ENCODE measurements at regions not wholly inside any gene's neighbourhood (a gene's known extent, or its start where the extent isn't known, plus 50 kb on each side); places are given as distances from the start of the nearest gene placed in this dataset.

DNA sequence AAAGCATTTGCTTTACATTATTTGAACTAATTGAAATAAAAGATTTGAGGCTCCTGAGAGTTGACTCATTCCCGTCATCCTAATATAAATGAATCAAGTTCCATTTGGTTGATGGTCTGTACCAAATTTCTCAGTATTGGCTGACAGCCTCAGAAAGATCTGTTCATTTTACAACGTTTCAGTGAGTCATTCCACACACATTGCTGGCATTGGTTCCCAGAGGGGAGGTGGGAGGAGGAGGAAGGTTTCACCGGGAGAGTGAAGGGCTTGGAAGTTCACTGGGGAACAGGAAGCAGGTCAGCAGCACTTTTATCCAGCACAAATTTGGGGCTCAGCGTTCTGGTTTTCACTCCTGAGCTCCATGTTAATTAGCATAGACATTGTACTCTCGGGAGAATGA, 176.7 kb upstream of the CADPS start:
- TF ChIP-seq HNF4G (IDR thresholded peaks at IDR 0.05) (no peak), TAF1 (conservative IDR thresholded peaks at IDR 0.05) (no peak)
- H3K4me3 ChIP-seq (ENCODE audit: low read depth in 1 of 3, low read length in 3 of 3), result no peak overlapping the region
- WGBS, result 42% methylated on average over 5 of the region's 5 CpGs
- H3K9me3 ChIP-seq (ENCODE audit: control insufficient read depth in 4 of 4, low read length in 3 of 4), result no peaks in the 10 kb centered on the region
- no peak for DNase-seq (ENCODE audit: low spot score)
- no peaks in the 10 kb centered on the region for H3K36me3 ChIP-seq (ENCODE audit: control insufficient read depth in 4 of 4, insufficient read depth in 3 of 4, low read depth in 1 of 4, low read length in 3 of 4)
- H3K9ac ChIP-seq (ENCODE audit: low read depth in 1 of 2, low read length in 2 of 2), result no peak overlapping the region
- H3K27ac ChIP-seq (ENCODE audit: low read depth in 1 of 2, low read length in 2 of 2), result no peak overlapping the region
- H3K4me1 ChIP-seq (ENCODE audit: control insufficient read depth in 4 of 4, insufficient read depth in 4 of 4, low read length in 3 of 4), result no peaks in the 10 kb centered on the region
- no peaks in the 10 kb centered on the region for H3K27me3 ChIP-seq (ENCODE audit: control insufficient read depth in 4 of 4, insufficient read depth in 4 of 4, low read length in 3 of 4)

DNA sequence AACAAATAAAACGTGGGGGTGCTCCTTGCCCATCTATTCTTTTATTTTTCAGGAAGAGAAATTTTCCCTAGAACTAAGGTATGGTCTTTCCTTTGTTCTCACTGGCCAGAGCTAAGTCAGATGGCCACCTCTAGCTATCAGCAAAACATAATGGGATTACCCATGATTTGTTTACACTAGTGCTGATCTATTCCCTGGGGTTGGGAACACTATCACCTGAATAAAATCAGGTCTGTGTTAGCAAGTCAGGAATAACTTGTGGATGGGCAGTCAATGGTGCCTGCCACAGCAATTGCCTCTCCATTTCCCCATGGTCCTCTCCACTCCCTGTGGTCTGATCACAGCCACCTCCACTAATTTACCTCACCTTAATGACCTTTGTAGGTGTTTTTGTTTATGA, 181.7 kb upstream of the CADPS start:
- no peak for DNase-seq (ENCODE audit: low spot score)
- Histone ChIP-seq H3K27ac (ENCODE audit: low read depth in 1 of 2, low read length in 2 of 2) (no peak overlapping the region), H3K4me3 (ENCODE audit: low read depth in 1 of 3, low read length in 3 of 3) (no peak overlapping the region), H3K36me3 (ENCODE audit: control insufficient read depth in 4 of 4, insufficient read depth in 3 of 4, low read depth in 1 of 4, low read length in 3 of 4) (no peaks in the 10 kb centered on the region), H3K9ac (ENCODE audit: low read depth in 1 of 2, low read length in 2 of 2) (no peak overlapping the region), H3K4me1 (ENCODE audit: control insufficient read depth in 4 of 4, insufficient read depth in 4 of 4, low read length in 3 of 4) (no peaks in the 10 kb centered on the region), H3K9me3 (ENCODE audit: control insufficient read depth in 4 of 4, low read length in 3 of 4) (no peaks in the 10 kb centered on the region), H3K27me3 (ENCODE audit: control insufficient read depth in 4 of 4, insufficient read depth in 4 of 4, low read length in 3 of 4) (peaks cover 0 to 6% (median 0%) of the 10 kb centered on the region in 4 donors)
- TF ChIP-seq SP1 (IDR thresholded peaks at IDR 0.05), result no peak
- no peak for TF ChIP-seq TAF1 (conservative IDR thresholded peaks at IDR 0.05)
- TF ChIP-seq NR2F2 (IDR thresholded peaks at IDR 0.05), result no peak
- TF ChIP-seq HNF4G (IDR thresholded peaks at IDR 0.05), result no peak
- TF ChIP-seq FOXA2 (IDR thresholded peaks at IDR 0.05), result no peak
- TF ChIP-seq YY1 (IDR thresholded peaks at IDR 0.05), result no peak
- TF ChIP-seq RXRA (IDR thresholded peaks at IDR 0.05), result no peak
- no peak for TF ChIP-seq JUND (IDR thresholded peaks at IDR 0.05)
- TF ChIP-seq, protein P1, sequence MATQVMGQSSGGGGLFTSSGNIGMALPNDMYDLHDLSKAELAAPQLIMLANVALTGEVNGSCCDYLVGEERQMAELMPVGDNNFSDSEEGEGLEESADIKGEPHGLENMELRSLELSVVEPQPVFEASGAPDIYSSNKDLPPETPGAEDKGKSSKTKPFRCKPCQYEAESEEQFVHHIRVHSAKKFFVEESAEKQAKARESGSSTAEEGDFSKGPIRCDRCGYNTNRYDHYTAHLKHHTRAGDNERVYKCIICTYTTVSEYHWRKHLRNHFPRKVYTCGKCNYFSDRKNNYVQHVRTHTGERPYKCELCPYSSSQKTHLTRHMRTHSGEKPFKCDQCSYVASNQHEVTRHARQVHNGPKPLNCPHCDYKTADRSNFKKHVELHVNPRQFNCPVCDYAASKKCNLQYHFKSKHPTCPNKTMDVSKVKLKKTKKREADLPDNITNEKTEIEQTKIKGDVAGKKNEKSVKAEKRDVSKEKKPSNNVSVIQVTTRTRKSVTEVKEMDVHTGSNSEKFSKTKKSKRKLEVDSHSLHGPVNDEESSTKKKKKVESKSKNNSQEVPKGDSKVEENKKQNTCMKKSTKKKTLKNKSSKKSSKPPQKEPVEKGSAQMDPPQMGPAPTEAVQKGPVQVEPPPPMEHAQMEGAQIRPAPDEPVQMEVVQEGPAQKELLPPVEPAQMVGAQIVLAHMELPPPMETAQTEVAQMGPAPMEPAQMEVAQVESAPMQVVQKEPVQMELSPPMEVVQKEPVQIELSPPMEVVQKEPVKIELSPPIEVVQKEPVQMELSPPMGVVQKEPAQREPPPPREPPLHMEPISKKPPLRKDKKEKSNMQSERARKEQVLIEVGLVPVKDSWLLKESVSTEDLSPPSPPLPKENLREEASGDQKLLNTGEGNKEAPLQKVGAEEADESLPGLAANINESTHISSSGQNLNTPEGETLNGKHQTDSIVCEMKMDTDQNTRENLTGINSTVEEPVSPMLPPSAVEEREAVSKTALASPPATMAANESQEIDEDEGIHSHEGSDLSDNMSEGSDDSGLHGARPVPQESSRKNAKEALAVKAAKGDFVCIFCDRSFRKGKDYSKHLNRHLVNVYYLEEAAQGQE (IDR thresholded peaks at IDR 0.05), result no peak
- no peak for TF ChIP-seq EGR1 (IDR thresholded peaks at IDR 0.05; ENCODE audit: low read depth in 2 of 2)
- no peak for TF ChIP-seq HNF4A (conservative IDR thresholded peaks at IDR 0.05)
- TF ChIP-seq FOXA1 (IDR thresholded peaks at IDR 0.05), result no peak
- 46% methylated on average over 1 of the region's 1 CpG for WGBS

DNA sequence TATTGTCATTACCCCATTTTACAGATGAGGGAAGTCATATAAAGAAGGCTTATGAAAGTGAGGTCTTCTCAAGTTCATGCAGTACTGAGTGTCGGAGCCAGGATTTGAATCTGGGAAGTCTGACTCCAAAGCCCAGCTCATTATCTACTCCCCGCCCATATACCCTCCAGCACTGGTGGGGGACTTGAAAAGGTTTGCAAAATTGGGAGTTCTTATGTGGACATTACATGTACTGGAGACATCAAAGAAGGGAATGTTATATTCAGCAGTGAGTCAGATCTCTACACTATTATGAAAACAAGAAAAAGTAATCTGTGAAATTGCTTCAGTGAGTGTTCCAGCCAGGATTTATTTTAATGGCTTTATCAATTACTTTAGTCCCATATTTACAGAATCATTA, 185.2 kb upstream of the CADPS start:
- no peak for DNase-seq (ENCODE audit: low spot score)
- Histone ChIP-seq H3K27me3 (ENCODE audit: control insufficient read depth in 4 of 4, insufficient read depth in 4 of 4, low read length in 3 of 4) (peaks cover 0 to 6% (median 0%) of the 10 kb centered on the region in 4 donors), H3K4me1 (ENCODE audit: control insufficient read depth in 4 of 4, insufficient read depth in 4 of 4, low read length in 3 of 4) (no peaks in the 10 kb centered on the region), H3K27ac (ENCODE audit: low read depth in 1 of 2, low read length in 2 of 2) (no peak overlapping the region), H3K9me3 (ENCODE audit: control insufficient read depth in 4 of 4, low read length in 3 of 4) (peaks cover 0 to 3% (median 0%) of the 10 kb centered on the region in 4 donors), H3K9ac (ENCODE audit: low read depth in 1 of 2, low read length in 2 of 2) (no peak overlapping the region), H3K36me3 (ENCODE audit: control insufficient read depth in 4 of 4, insufficient read depth in 3 of 4, low read depth in 1 of 4, low read length in 3 of 4) (no peaks in the 10 kb centered on the region), H3K4me3 (ENCODE audit: low read depth in 1 of 3, low read length in 3 of 3) (no peak overlapping the region)
- WGBS, result 70% methylated on average over 2 of the region's 2 CpGs
- TF ChIP-seq, protein P2, sequence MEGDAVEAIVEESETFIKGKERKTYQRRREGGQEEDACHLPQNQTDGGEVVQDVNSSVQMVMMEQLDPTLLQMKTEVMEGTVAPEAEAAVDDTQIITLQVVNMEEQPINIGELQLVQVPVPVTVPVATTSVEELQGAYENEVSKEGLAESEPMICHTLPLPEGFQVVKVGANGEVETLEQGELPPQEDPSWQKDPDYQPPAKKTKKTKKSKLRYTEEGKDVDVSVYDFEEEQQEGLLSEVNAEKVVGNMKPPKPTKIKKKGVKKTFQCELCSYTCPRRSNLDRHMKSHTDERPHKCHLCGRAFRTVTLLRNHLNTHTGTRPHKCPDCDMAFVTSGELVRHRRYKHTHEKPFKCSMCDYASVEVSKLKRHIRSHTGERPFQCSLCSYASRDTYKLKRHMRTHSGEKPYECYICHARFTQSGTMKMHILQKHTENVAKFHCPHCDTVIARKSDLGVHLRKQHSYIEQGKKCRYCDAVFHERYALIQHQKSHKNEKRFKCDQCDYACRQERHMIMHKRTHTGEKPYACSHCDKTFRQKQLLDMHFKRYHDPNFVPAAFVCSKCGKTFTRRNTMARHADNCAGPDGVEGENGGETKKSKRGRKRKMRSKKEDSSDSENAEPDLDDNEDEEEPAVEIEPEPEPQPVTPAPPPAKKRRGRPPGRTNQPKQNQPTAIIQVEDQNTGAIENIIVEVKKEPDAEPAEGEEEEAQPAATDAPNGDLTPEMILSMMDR (IDR thresholded peaks at IDR 0.05; ENCODE audit: low read depth, low read length, missing input control), result no peak
- TF ChIP-seq, protein P3, sequence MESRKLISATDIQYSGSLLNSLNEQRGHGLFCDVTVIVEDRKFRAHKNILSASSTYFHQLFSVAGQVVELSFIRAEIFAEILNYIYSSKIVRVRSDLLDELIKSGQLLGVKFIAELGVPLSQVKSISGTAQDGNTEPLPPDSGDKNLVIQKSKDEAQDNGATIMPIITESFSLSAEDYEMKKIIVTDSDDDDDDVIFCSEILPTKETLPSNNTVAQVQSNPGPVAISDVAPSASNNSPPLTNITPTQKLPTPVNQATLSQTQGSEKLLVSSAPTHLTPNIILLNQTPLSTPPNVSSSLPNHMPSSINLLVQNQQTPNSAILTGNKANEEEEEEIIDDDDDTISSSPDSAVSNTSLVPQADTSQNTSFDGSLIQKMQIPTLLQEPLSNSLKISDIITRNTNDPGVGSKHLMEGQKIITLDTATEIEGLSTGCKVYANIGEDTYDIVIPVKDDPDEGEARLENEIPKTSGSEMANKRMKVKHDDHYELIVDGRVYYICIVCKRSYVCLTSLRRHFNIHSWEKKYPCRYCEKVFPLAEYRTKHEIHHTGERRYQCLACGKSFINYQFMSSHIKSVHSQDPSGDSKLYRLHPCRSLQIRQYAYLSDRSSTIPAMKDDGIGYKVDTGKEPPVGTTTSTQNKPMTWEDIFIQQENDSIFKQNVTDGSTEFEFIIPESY (IDR thresholded peaks at IDR 0.05), result no peak
- TF ChIP-seq, protein P4, sequence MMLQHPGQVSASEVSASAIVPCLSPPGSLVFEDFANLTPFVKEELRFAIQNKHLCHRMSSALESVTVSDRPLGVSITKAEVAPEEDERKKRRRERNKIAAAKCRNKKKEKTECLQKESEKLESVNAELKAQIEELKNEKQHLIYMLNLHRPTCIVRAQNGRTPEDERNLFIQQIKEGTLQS (IDR thresholded peaks at IDR 0.05), result no peak
- TF ChIP-seq FOXA1 (IDR thresholded peaks at IDR 0.05), result no peak
- no peak for TF ChIP-seq RXRA (IDR thresholded peaks at IDR 0.05)
- no peak for TF ChIP-seq EGR1 (IDR thresholded peaks at IDR 0.05; ENCODE audit: low read depth in 2 of 2)
- no peak for TF ChIP-seq JUND (IDR thresholded peaks at IDR 0.05)
- no peak for TF ChIP-seq TAF1 (conservative IDR thresholded peaks at IDR 0.05)
- TF ChIP-seq GABPA (IDR thresholded peaks at IDR 0.05 in 1 of 2, conservative IDR thresholded peaks at IDR 0.05 in 1 of 2), result no peak
- TF ChIP-seq, protein P5, sequence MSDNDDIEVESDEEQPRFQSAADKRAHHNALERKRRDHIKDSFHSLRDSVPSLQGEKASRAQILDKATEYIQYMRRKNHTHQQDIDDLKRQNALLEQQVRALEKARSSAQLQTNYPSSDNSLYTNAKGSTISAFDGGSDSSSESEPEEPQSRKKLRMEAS (IDR thresholded peaks at IDR 0.05), result no peak
- no peak for TF ChIP-seq SP1 (IDR thresholded peaks at IDR 0.05)
- no peak for TF ChIP-seq HNF4A (conservative IDR thresholded peaks at IDR 0.05)
- TF ChIP-seq, protein P1 (IDR thresholded peaks at IDR 0.05), result no peak
- TF ChIP-seq NR2F2 (IDR thresholded peaks at IDR 0.05), result no peak

All from liver (tissue), 8 donors.